ENCODE measurements at regions not wholly inside any gene's neighbourhood (a gene's known extent, or its start where the extent isn't known, plus 50 kb on each side); places are given as distances from the start of the nearest gene placed in this dataset.

DNA sequence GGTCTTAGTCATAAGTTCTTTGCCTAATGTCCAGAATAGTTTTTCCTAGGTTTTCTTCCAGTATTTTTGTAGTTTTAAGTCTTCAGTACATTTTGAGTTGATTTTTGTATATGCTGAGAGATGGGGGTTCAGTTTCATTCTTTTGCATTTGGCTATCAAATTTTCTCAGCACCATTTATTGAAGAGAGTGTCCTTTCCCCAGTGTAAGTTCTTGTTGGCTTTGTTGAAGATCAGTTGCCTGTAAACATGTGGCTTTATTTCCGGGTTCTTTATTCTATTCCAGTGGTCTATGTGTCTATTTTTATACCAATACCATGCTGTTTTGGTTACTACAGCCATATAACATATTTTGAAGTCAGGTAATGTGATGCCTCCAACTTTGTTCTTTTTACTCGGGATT lies 87.5 kb upstream of the MYCN start:
- H3K27me3 ChIP-seq: no peaks in the 10 kb centered on the region
- no peak overlapping the region for H3K4me3 ChIP-seq
- no peak overlapping the region for H3K27ac ChIP-seq
- H3K4me1 ChIP-seq: no peaks in the 10 kb centered on the region
- no peak for ATAC-seq
- intact Hi-C loops (cut with DNase I): no loop called here
- TF ChIP-seq, protein P1, sequence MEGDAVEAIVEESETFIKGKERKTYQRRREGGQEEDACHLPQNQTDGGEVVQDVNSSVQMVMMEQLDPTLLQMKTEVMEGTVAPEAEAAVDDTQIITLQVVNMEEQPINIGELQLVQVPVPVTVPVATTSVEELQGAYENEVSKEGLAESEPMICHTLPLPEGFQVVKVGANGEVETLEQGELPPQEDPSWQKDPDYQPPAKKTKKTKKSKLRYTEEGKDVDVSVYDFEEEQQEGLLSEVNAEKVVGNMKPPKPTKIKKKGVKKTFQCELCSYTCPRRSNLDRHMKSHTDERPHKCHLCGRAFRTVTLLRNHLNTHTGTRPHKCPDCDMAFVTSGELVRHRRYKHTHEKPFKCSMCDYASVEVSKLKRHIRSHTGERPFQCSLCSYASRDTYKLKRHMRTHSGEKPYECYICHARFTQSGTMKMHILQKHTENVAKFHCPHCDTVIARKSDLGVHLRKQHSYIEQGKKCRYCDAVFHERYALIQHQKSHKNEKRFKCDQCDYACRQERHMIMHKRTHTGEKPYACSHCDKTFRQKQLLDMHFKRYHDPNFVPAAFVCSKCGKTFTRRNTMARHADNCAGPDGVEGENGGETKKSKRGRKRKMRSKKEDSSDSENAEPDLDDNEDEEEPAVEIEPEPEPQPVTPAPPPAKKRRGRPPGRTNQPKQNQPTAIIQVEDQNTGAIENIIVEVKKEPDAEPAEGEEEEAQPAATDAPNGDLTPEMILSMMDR (IDR thresholded peaks at IDR 0.05): no peak
- H3K36me3 ChIP-seq: no peaks in the 10 kb centered on the region
- DNase-seq: no peak
- H3K9me3 ChIP-seq: no peaks in the 10 kb centered on the region

DNA sequence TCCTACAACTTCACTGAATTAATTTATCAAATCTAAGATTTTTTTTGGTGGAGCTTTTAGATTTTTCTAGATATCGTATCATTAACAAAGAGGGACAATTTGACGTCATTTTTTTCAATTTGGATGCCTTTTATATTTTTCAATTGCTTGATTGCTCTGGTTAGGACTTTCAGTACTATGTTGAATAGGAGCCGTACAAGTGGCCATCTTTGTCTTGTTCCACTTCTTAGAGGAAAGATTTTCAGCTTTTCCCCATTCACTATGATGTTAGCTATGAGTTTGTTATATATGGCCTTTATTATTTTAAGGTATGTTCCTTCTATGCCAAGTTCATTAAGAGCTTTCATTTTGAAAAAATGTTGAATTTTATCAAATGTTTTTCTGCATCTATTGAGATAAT lies 86.4 kb upstream of the MYCN start:
- TF ChIP-seq, protein P1 (IDR thresholded peaks at IDR 0.05): no peak
- Histone ChIP-seq H3K27ac (no peak overlapping the region), H3K4me1 (no peaks in the 10 kb centered on the region), H3K9me3 (no peaks in the 10 kb centered on the region), H3K27me3 (no peaks in the 10 kb centered on the region), H3K4me3 (no peak overlapping the region), H3K36me3 (no peaks in the 10 kb centered on the region)
- ATAC-seq (no peak), DNase-seq (no peak)
- intact Hi-C loops (cut with DNase I): no loop called here

DNA sequence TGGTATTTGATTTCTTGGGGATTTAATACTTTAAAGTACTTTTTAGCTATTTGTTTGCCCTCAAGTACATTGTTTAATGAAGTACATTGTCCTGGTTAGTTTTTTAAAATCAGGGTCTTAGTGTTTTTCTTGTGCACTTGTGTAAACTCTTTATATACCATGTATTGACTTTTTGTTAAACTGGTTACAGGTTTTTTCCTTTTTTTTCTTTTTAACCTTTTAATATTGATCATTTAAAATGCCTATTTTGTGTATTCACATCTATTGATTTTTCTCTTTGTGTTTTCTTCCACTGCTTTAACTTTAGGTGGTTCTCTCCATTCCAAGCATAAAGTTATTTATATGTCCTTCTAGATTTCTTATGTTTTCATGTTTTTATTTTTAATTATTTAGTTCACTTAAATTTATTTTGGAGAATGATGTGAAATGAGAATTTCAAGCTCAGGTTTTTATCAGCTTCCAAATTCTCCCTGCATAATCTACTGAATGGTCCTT lies 84.5 kb upstream of the MYCN start:
- DNase-seq: no peak
- H3K4me1 ChIP-seq: no peaks in the 10 kb centered on the region
- no peaks in the 10 kb centered on the region for H3K9me3 ChIP-seq
- ATAC-seq: no peak
- H3K36me3 ChIP-seq: no peaks in the 10 kb centered on the region
- TF ChIP-seq, protein P1 (IDR thresholded peaks at IDR 0.05): no peak
- intact Hi-C loops (cut with DNase I): no loop called here
- no peak overlapping the region for H3K4me3 ChIP-seq
- H3K27ac ChIP-seq: no peak overlapping the region
- H3K27me3 ChIP-seq: no peaks in the 10 kb centered on the region

DNA sequence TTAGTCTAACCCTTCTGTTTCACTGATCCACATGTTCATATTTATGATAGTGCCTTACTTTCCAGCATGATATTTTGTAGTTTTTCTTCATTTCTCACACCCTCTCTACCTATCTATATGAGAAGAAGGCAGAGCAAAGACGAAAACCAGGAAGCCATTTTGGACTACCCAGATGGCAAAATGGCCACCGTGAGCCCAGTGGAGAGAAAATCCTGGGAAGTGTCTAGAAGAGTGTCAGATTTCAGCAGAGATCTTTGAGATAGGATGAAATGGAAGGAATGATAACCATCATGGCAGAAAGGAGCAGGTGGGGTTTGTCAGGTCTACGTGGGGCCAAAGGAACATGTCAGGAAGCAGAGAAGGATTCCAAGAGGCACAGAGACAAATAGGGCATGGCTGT lies 84.0 kb upstream of the MYCN start:
- Histone ChIP-seq H3K4me3 (no peak overlapping the region), H3K36me3 (no peaks in the 10 kb centered on the region), H3K27me3 (no peaks in the 10 kb centered on the region), H3K4me1 (no peaks in the 10 kb centered on the region), H3K9me3 (no peaks in the 10 kb centered on the region), H3K27ac (no peak overlapping the region)
- no peak for ATAC-seq
- TF ChIP-seq, protein P1 (IDR thresholded peaks at IDR 0.05): no peak
- DNase-seq: no peak
- intact Hi-C loops (cut with DNase I): no loop called here

DNA sequence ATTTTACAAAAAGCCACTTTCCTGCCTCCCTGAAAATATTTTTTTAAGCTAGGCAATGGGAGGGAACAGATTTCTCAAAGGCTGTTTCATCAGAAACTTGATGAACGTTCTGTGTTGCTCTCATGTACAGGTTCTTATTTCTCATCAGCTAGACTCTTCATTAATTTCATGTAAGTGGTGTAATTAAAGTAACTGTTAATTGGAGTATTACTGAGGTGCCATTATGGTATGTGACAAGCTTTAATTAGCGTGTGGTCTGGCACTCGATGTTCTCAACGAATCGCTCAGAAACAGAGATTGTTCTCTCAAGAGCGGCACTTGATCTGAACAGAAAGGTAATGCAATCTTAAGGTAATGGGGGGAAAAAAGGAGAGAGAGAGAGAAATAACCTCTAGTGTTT lies 81.9 kb upstream of the MYCN start:
- Histone ChIP-seq H3K4me3 (no peak overlapping the region), H3K9me3 (no peaks in the 10 kb centered on the region), H3K27ac (no peak overlapping the region), H3K36me3 (no peaks in the 10 kb centered on the region), H3K27me3 (no peaks in the 10 kb centered on the region), H3K4me1 (no peaks in the 10 kb centered on the region)
- TF ChIP-seq, protein P1 (IDR thresholded peaks at IDR 0.05): no peak
- intact Hi-C loops (cut with DNase I): no loop called here
- ATAC-seq (no peak), DNase-seq (no peak)

DNA sequence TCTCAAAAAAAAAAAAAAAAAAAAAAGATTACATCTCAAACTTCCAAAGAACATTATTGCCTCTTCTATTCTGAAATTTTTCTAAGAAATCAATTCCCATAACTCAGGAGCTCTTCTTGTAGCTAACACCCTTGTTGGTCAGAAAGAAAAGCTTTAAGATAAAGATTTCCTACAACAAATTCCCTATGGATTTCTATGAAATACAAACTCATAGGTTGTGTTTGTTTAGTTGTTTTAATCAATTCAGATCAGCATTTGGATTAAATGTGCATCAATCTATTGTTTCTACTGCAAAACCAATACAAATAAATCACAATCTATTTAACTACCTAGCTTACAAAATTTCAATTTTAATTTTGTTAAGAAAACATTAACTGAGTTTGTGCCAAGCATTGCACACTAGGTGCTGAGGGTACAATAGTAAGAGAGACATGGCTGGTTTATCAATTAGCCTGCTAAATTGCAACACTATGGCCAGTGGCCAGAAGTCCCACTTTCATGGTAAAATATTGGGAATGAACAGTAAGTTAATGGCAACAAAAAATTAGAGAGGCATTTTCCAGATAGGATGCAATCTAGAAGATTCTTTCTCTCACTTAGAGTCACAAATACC lies 80.2 kb upstream of the MYCN start:
- no peak for ATAC-seq
- Histone ChIP-seq H3K27me3 (no peaks in the 10 kb centered on the region), H3K9me3 (no peaks in the 10 kb centered on the region), H3K4me3 (no peak overlapping the region), H3K36me3 (no peaks in the 10 kb centered on the region), H3K27ac (no peak overlapping the region), H3K4me1 (no peaks in the 10 kb centered on the region)
- intact Hi-C loops (cut with DNase I): no loop called here
- no peak for DNase-seq
- TF ChIP-seq, protein P1 (IDR thresholded peaks at IDR 0.05): no peak

Measured in upper lobe of right lung (tissue), 1 donor.